ENCODE measurements at regions not wholly inside any gene's neighbourhood (a gene's known extent, or its start where the extent isn't known, plus 50 kb on each side); places are given as distances from the start of the nearest gene placed in this dataset.

DNA sequence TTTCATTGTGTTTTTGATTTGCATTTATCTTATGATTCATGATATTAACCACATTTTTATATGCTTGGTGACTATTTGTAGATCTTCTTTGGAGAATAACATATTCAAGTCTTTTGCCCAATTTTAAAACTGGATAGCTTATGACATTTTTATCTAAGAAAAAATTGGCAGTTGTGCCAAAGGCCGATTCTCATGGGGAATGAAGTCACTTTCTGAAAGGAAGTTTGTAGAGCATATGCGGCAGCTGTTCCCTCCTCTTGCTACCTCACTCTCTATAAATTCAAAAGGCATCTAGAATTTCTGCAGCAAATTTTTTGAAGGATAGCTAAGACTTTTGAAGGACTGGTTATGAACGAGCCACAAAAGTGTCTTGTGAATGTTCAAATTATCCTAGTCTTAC lies 2353.5 kb downstream of the ARAP2 start:
- TF ChIP-seq, protein P1, sequence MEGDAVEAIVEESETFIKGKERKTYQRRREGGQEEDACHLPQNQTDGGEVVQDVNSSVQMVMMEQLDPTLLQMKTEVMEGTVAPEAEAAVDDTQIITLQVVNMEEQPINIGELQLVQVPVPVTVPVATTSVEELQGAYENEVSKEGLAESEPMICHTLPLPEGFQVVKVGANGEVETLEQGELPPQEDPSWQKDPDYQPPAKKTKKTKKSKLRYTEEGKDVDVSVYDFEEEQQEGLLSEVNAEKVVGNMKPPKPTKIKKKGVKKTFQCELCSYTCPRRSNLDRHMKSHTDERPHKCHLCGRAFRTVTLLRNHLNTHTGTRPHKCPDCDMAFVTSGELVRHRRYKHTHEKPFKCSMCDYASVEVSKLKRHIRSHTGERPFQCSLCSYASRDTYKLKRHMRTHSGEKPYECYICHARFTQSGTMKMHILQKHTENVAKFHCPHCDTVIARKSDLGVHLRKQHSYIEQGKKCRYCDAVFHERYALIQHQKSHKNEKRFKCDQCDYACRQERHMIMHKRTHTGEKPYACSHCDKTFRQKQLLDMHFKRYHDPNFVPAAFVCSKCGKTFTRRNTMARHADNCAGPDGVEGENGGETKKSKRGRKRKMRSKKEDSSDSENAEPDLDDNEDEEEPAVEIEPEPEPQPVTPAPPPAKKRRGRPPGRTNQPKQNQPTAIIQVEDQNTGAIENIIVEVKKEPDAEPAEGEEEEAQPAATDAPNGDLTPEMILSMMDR (IDR thresholded peaks at IDR 0.05; ENCODE audit: poor library complexity): no peak
- TF ChIP-seq EZH2 (IDR thresholded peaks at IDR 0.05; ENCODE audit: borderline replicate concordance): no peak
